ENCODE measurements at regions not wholly inside any gene's neighbourhood (a gene's known extent, or its start where the extent isn't known, plus 50 kb on each side); places are given as distances from the start of the nearest gene placed in this dataset.

- no peaks in the 10 kb centered on the region; a peak in 1 of 7 replicates for H3K27me3 ChIP-seq (replicated peaks in 1 of 4; ENCODE audit: control insufficient read depth in 3 of 4, extremely low read depth in 1 of 4, insufficient read depth in 3 of 4, low read length in 3 of 4)
- no peaks in the 10 kb centered on the region for H4K20me1 ChIP-seq (replicated peaks in 1 of 2; ENCODE audit: control insufficient read depth in 1 of 2, insufficient read depth in 2 of 2, low read length in 2 of 2)
- no peak overlapping the region for H2AFZ ChIP-seq (ENCODE audit: low read length)
- H3K4ac ChIP-seq (replicated peaks; ENCODE audit: insufficient read length, low read depth, low read length), result no peak overlapping the region
- H3K9ac ChIP-seq (replicated peaks in 1 of 4; ENCODE audit: extremely low read depth in 1 of 4, low read depth in 3 of 4, low read length in 3 of 4), result no peak overlapping the region
- no peak overlapping the region for H3K4me3 ChIP-seq (ENCODE audit: extremely low read depth in 1 of 4, insufficient read depth in 2 of 4, low read depth in 3 of 4, low read length in 4 of 4)
- FAIRE-seq, result no peak
- H3K9me3 ChIP-seq (ENCODE audit: insufficient read depth in 2 of 2, low read depth in 1 of 2, low read length in 1 of 2), result no peaks in the 10 kb centered on the region
- no peak overlapping the region for H2BK120ac ChIP-seq (replicated peaks; ENCODE audit: low read depth, low read length)
- H3K79me1 ChIP-seq (ENCODE audit: low read depth, low read length), result no peaks in the 10 kb centered on the region
- H3K14ac ChIP-seq (ENCODE audit: insufficient read length), result no peak overlapping the region
- no peaks in the 10 kb centered on the region for H3K23me2 ChIP-seq (ENCODE audit: low read depth, low read length)
- H2BK12ac ChIP-seq (ENCODE audit: low read depth, low read length), result no peak overlapping the region
- H2BK5ac ChIP-seq (ENCODE audit: low read depth, low read length), result no peak overlapping the region
- H4K91ac ChIP-seq (replicated peaks; ENCODE audit: insufficient read length, low read length), result no peak overlapping the region
- no peak overlapping the region; the same call in 1 of the 2 replicates for H4K8ac ChIP-seq (ENCODE audit: extremely low read depth, insufficient read depth, low read length)
- no peak overlapping the region for H3K18ac ChIP-seq (ENCODE audit: extremely low read depth, low read length)
- DNase-seq (ENCODE audit: low read depth in 1 of 2, low spot score in 2 of 2), result no peak
- no peak overlapping the region for H3K4me2 ChIP-seq (ENCODE audit: insufficient read depth in 1 of 2, low read depth in 2 of 2, low read length in 2 of 2)
- H3K4me1 ChIP-seq (replicated peaks in 1 of 4; ENCODE audit: control insufficient read depth in 3 of 4, insufficient read depth in 4 of 4, low read length in 3 of 4), result no peaks in the 10 kb centered on the region
- no peak overlapping the region for H2AK5ac ChIP-seq (ENCODE audit: low read depth, low read length)
- H3K23ac ChIP-seq (ENCODE audit: insufficient read length), result no peak overlapping the region
- WGBS, 2 experiments (ENCODE audit: extremely low coverage in 1 of 2, insufficient coverage in 1 of 2, insufficient read length in 1 of 2, insufficient replicate concordance in 2 of 2, low coverage in 1 of 2, low lambda C conversion rate in 2 of 2, missing lambda C conversion rate in 1 of 2), result 87% methylated on average over 7 of the region's 7 CpGs; no CpG with 5 or more reads in 1 of the 2 experiments
- ChIA-PET CTCF (ENCODE audit: partially characterized antibody) (interaction anchor here (0.8 to 0.9 kb wide), 2 partner anchors 10 to 261 kb away, joined by 3 read pairs; no protein-coding TSS in a partner anchor), POLR2A (ENCODE audit: partially characterized antibody) (no interaction called here)
- no peak overlapping the region for H2BK20ac ChIP-seq (ENCODE audit: low read length)
- H3K27ac ChIP-seq (ENCODE audit: low read depth, low read length), result no peak overlapping the region
- H4K5ac ChIP-seq (ENCODE audit: insufficient read length, low read depth, low read length), result no peak overlapping the region
- no peak overlapping the region for H3K56ac ChIP-seq (replicated peaks; ENCODE audit: insufficient read length, low read depth, low read length)
- H3K79me2 ChIP-seq (ENCODE audit: control insufficient read depth in 1 of 2, insufficient read depth in 2 of 2, low read length in 2 of 2), result no peaks in the 10 kb centered on the region
- no peaks in the 10 kb centered on the region for H3K36me3 ChIP-seq (ENCODE audit: control insufficient read depth in 2 of 4, insufficient read depth in 4 of 4, low read length in 3 of 4)
- H2BK15ac ChIP-seq (ENCODE audit: low read length), result no peak overlapping the region
- TF ChIP-seq ATF2 (IDR thresholded peaks at IDR 0.05; ENCODE audit: low read length) (no peak), ATF3 (IDR thresholded peaks at IDR 0.05; ENCODE audit: insufficient read depth, low read depth, low read length) (no peak), MAX (IDR thresholded peaks at IDR 0.05) (no peak), HDAC2 (IDR thresholded peaks at IDR 0.05; ENCODE audit: borderline replicate concordance in 1 of 2, low read depth in 2 of 2, low read length in 2 of 2) (no peak), BACH1 (IDR thresholded peaks at IDR 0.05; ENCODE audit: low read length) (no peak), MAFK (IDR thresholded peaks at IDR 0.05; ENCODE audit: low read depth, low read length) (no peak), NRF1 (IDR thresholded peaks at IDR 0.05; ENCODE audit: low read depth, low read length) (no peak), SIRT6 (IDR thresholded peaks at IDR 0.05; ENCODE audit: low read length) (no peak), ZNF274 (IDR thresholded peaks at IDR 0.05; ENCODE audit: borderline replicate concordance, extremely low read depth, low read length) (no peak), EZH2 (IDR thresholded peaks at IDR 0.05; ENCODE audit: low read depth, low read length, severe bottlenecking) (no peak), RNF2 (IDR thresholded peaks at IDR 0.05; ENCODE audit: borderline replicate concordance, low read depth, low read length, missing control alignments, poor library complexity, severe bottlenecking) (no peak)
Measured at GRCh38 chr1:229943148-229943714, 123.8 kb upstream of the GALNT2 start.
